ENCODE measurements at regions not wholly inside any gene's neighbourhood (a gene's known extent, or its start where the extent isn't known, plus 50 kb on each side); places are given as distances from the start of the nearest gene placed in this dataset.

DNA sequence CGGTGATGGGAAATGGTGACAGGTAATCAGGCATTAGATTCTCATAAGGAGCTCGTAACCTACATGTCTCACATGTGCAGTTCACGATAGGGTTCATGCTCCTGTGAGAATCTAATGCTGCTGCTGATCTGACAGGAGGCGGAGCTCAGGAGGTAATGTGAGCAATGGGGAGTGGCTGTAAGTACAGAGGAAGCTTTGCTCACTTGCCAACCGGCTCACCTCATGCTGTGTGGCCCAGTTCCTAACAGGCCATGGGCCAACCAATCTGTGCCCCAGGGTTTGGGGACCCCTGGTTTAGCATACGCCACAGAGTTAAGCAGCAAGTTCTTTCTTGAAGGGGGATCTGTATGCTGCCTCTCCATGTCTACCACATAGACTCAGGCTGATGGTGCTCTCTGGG is 133.1 kb downstream of the IQUB start:
- Histone ChIP-seq H3K27me3 (ENCODE audit: insufficient read depth, low read length, poor library complexity, severe bottlenecking) (no peaks in the 10 kb centered on the region), H3K36me3 (ENCODE audit: insufficient read depth, low read length) (no peaks in the 10 kb centered on the region), H3K9me3 (ENCODE audit: low read length) (no peaks in the 10 kb centered on the region), H3K27ac (ENCODE audit: low read depth, low read length) (no peak overlapping the region), H3K4me1 (ENCODE audit: insufficient read depth, low read length) (no peaks in the 10 kb centered on the region), H3K4me3 (ENCODE audit: low read length) (no peak overlapping the region)
- Mint-ChIP-seq H3K4me1 (no peaks in the 10 kb centered on the region), H3K4me3 (no peak overlapping the region), H3K36me3 (no peaks in the 10 kb centered on the region), H3K27me3 (no peaks in the 10 kb centered on the region), H3K27ac (no peak overlapping the region), H3K9me3 (peaks cover 0 to 3% (median 0%) of the 10 kb centered on the region in 5 donors)
- POLR2A ChIA-PET, result no interaction called here
- no peak for DNase-seq
- CTCF ChIA-PET, result no interaction called here

GRCh38 chr7:123400196-123400595 is 134.2 kb downstream of the IQUB start:
- ChIA-PET CTCF (no interaction called here), POLR2A (no interaction called here)
- no peaks in the 10 kb centered on the region for H3K27me3 ChIP-seq (ENCODE audit: insufficient read depth, low read length, poor library complexity, severe bottlenecking)
- H3K4me3 ChIP-seq (ENCODE audit: low read length), result no peak overlapping the region
- no peak overlapping the region for H3K27ac ChIP-seq (ENCODE audit: low read depth, low read length)
- H3K4me1 Mint-ChIP-seq, result no peaks in the 10 kb centered on the region
- H3K4me3 Mint-ChIP-seq, result no peak overlapping the region
- H3K36me3 ChIP-seq (ENCODE audit: insufficient read depth, low read length), result no peaks in the 10 kb centered on the region
- no peak overlapping the region for H3K27ac Mint-ChIP-seq
- no peak for DNase-seq
- H3K9me3 ChIP-seq (ENCODE audit: low read length), result no peaks in the 10 kb centered on the region
- H3K4me1 ChIP-seq (ENCODE audit: insufficient read depth, low read length), result no peaks in the 10 kb centered on the region
- no peaks in the 10 kb centered on the region for H3K27me3 Mint-ChIP-seq
- H3K9me3 Mint-ChIP-seq, result peaks cover 0 to 3% (median 0%) of the 10 kb centered on the region in 5 donors
- no peaks in the 10 kb centered on the region for H3K36me3 Mint-ChIP-seq

GRCh38 chr7:123398921-123399320 is 135.5 kb downstream of the IQUB start:
- no peak overlapping the region for H3K4me3 Mint-ChIP-seq
- no peaks in the 10 kb centered on the region for H3K36me3 Mint-ChIP-seq
- peaks cover 0 to under 1% of the 10 kb centered on the region in 2 donors for H3K27me3 Mint-ChIP-seq
- no peaks in the 10 kb centered on the region for H3K4me1 ChIP-seq (ENCODE audit: insufficient read depth, low read length)
- H3K27ac ChIP-seq (ENCODE audit: low read depth, low read length), result no peak overlapping the region
- H3K9me3 ChIP-seq (ENCODE audit: low read length), result no peaks in the 10 kb centered on the region
- no peak overlapping the region for H3K27ac Mint-ChIP-seq
- H3K4me3 ChIP-seq (ENCODE audit: low read length), result no peak overlapping the region
- H3K36me3 ChIP-seq (ENCODE audit: insufficient read depth, low read length), result no peaks in the 10 kb centered on the region
- POLR2A ChIA-PET, result no interaction called here
- no peaks in the 10 kb centered on the region for H3K4me1 Mint-ChIP-seq
- no peak for DNase-seq
- CTCF ChIA-PET, result no interaction called here
- H3K9me3 Mint-ChIP-seq, result peaks cover 0 to 3% (median 0%) of the 10 kb centered on the region in 5 donors
- H3K27me3 ChIP-seq (ENCODE audit: insufficient read depth, low read length, poor library complexity, severe bottlenecking), result no peaks in the 10 kb centered on the region

DNA sequence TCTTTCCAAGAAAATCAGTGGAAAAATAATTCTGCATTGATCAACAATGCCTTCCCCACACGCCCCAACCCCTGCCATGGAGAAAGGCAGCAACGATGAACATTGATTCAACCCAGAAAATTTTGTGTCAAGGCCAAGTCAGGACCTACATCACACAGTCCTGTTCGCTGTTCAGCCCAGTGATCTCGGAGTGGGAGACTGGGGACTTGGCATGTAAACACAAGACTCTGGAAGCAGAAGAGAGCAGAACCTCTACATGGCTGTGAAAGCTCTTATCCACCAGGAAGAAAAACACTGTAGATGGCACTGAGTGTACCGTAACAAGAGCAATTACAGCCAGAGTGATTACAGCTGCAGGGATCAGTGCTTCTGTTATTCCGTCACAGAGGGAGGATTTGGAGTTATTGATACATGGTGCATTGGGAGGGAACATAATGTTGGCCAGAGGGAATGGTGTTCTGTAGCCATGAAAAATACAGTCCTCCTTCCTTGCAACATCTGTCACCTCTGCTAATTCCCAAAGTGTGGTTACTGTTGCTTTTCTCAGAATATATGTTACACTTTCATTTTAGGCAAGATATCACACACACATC is 136.6 kb downstream of the IQUB start:
- no peaks in the 10 kb centered on the region for H3K27me3 ChIP-seq (ENCODE audit: insufficient read depth, low read length, poor library complexity, severe bottlenecking)
- H3K36me3 ChIP-seq (ENCODE audit: insufficient read depth, low read length), result no peaks in the 10 kb centered on the region
- no peaks in the 10 kb centered on the region for H3K9me3 ChIP-seq (ENCODE audit: low read length)
- peaks cover 0 to 3% of the 10 kb centered on the region in 2 donors for H3K27me3 Mint-ChIP-seq
- no peak for DNase-seq
- H3K27ac Mint-ChIP-seq, result no peak overlapping the region
- H3K36me3 Mint-ChIP-seq, result no peaks in the 10 kb centered on the region
- H3K4me1 Mint-ChIP-seq, result no peaks in the 10 kb centered on the region
- POLR2A ChIA-PET, result no interaction called here
- H3K4me3 Mint-ChIP-seq, result no peak overlapping the region
- CTCF ChIA-PET, result no interaction called here
- no peaks in the 10 kb centered on the region for H3K4me1 ChIP-seq (ENCODE audit: insufficient read depth, low read length)
- H3K27ac ChIP-seq (ENCODE audit: low read depth, low read length), result no peak overlapping the region
- no peak overlapping the region for H3K4me3 ChIP-seq (ENCODE audit: low read length)
- peaks cover 0 to 3% (median 0%) of the 10 kb centered on the region in 5 donors for H3K9me3 Mint-ChIP-seq

DNA sequence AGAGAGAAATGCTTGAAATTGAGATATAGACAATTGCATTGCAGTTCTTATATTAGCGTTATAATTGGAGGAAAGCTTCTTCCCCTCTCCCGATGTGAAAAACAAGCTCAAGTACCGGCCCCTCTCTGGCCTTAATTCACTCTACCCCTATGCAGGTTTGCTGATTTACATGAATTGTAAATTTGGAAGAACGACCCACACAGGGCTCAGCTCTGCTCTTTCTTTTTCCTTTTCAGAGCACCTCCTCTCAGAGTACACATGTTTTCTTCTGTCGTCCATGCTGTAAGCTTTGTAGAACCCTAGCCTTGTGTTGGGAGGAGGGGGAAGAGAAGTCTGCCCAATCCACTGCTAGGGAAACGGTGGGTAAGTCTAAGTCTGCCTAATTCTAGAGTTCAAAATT is 140.8 kb downstream of the IQUB start:
- Mint-ChIP-seq H3K36me3 (no peaks in the 10 kb centered on the region), H3K4me1 (no peaks in the 10 kb centered on the region), H3K27ac (no peak overlapping the region), H3K27me3 (peaks cover 0 to 3% of the 10 kb centered on the region in 2 donors), H3K4me3 (no peak overlapping the region), H3K9me3 (peaks cover 0 to 2% (median 0%) of the 10 kb centered on the region in 5 donors)
- H3K4me1 ChIP-seq (ENCODE audit: insufficient read depth, low read length), result no peaks in the 10 kb centered on the region
- no peaks in the 10 kb centered on the region for H3K9me3 ChIP-seq (ENCODE audit: low read length)
- DNase-seq, result no peak
- no peak overlapping the region for H3K27ac ChIP-seq (ENCODE audit: low read depth, low read length)
- no peak overlapping the region for H3K4me3 ChIP-seq (ENCODE audit: low read length)
- ChIA-PET POLR2A (no interaction called here), CTCF (no interaction called here)
- H3K27me3 ChIP-seq (ENCODE audit: insufficient read depth, low read length, poor library complexity, severe bottlenecking), result no peaks in the 10 kb centered on the region
- no peaks in the 10 kb centered on the region for H3K36me3 ChIP-seq (ENCODE audit: insufficient read depth, low read length)

DNA sequence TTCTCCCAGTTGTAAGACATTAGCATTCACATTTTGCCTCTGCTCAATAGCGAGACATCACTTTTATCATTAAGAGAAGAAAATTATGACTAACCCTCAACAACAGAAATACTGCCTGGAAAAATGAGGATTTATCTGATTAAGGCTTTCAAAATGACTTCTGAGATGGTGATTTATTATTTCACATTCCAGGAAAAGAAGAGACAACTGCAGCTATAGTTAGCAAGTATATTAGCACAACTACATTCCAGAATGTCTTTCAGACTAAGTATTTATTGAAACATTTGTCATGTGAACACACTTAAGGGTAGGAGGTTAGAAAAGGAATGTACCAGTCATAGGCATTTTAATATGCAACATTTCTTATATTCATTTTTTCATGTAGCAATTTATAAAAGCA is 162.0 kb downstream of the IQUB start:
- Mint-ChIP-seq H3K36me3 (no peaks in the 10 kb centered on the region), H3K27ac (no peak overlapping the region), H3K4me3 (no peak overlapping the region), H3K4me1 (no peaks in the 10 kb centered on the region), H3K9me3 (peaks cover 0 to 5% (median 2%) of the 10 kb centered on the region in 5 donors), H3K27me3 (no peaks in the 10 kb centered on the region)
- no peak overlapping the region for H3K4me3 ChIP-seq (ENCODE audit: low read length)
- no peak overlapping the region for H3K27ac ChIP-seq (ENCODE audit: low read depth, low read length)
- POLR2A ChIA-PET, result no interaction called here
- no peaks in the 10 kb centered on the region for H3K27me3 ChIP-seq (ENCODE audit: insufficient read depth, low read length, poor library complexity, severe bottlenecking)
- no peaks in the 10 kb centered on the region for H3K9me3 ChIP-seq (ENCODE audit: low read length)
- no peaks in the 10 kb centered on the region for H3K36me3 ChIP-seq (ENCODE audit: insufficient read depth, low read length)
- CTCF ChIA-PET, result no interaction called here
- no peak for DNase-seq
- no peaks in the 10 kb centered on the region for H3K4me1 ChIP-seq (ENCODE audit: insufficient read depth, low read length)

DNA sequence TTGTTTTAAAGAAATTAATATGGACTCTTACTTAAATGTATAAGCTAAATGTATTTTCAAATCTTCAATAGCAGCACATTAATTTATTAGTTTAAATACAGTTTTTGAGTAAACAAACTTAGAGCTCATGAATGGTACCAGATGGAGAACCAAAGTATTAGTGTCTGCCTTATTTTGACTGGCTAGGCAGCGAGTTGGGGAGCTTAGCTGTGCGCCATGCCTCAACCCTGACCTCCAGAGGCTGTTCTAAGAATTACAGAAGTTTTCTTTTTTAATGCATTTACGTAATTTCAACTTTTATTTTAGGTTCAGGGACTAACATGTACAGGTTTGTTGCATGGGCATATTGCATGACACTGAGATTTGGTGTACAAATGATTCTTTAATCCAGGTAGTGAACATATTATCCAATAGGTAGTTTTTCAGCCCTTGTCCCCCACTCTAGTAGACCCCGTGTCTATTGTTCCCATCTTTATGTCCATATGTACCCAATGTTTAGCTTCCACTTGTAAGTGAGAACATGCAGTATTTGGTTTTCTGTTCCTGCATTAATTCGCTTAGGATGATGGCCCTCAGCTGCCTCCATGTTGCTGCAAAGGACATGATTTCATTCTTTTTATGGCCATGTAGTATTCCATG is 166.8 kb downstream of the IQUB start:
- Mint-ChIP-seq H3K27ac (no peak overlapping the region), H3K36me3 (no peaks in the 10 kb centered on the region), H3K9me3 (peaks cover 0 to 5% (median 2%) of the 10 kb centered on the region in 5 donors), H3K4me3 (no peak overlapping the region), H3K27me3 (peaks cover 0 to 2% of the 10 kb centered on the region in 2 donors), H3K4me1 (no peaks in the 10 kb centered on the region)
- Histone ChIP-seq H3K36me3 (ENCODE audit: insufficient read depth, low read length) (no peaks in the 10 kb centered on the region), H3K4me1 (ENCODE audit: insufficient read depth, low read length) (no peaks in the 10 kb centered on the region), H3K9me3 (ENCODE audit: low read length) (no peaks in the 10 kb centered on the region), H3K27me3 (ENCODE audit: insufficient read depth, low read length, poor library complexity, severe bottlenecking) (no peaks in the 10 kb centered on the region), H3K27ac (ENCODE audit: low read depth, low read length) (no peak overlapping the region), H3K4me3 (ENCODE audit: low read length) (no peak overlapping the region)
- ChIA-PET POLR2A (no interaction called here), CTCF (no interaction called here)
- no peak for DNase-seq

GRCh38 chr7:123367031-123367430 is 167.3 kb upstream of the SLC13A1 start:
- Mint-ChIP-seq H3K4me1 (no peaks in the 10 kb centered on the region), H3K36me3 (no peaks in the 10 kb centered on the region), H3K27me3 (peaks cover 0 to 2% of the 10 kb centered on the region in 2 donors), H3K4me3 (no peak overlapping the region), H3K9me3 (peaks cover 0 to 5% (median 2%) of the 10 kb centered on the region in 5 donors), H3K27ac (no peak overlapping the region)
- H3K27me3 ChIP-seq (ENCODE audit: insufficient read depth, low read length, poor library complexity, severe bottlenecking), result no peaks in the 10 kb centered on the region
- no peak for DNase-seq
- H3K27ac ChIP-seq (ENCODE audit: low read depth, low read length), result no peak overlapping the region
- no peaks in the 10 kb centered on the region for H3K9me3 ChIP-seq (ENCODE audit: low read length)
- POLR2A ChIA-PET, result no interaction called here
- no peaks in the 10 kb centered on the region for H3K4me1 ChIP-seq (ENCODE audit: insufficient read depth, low read length)
- no peak overlapping the region for H3K4me3 ChIP-seq (ENCODE audit: low read length)
- CTCF ChIA-PET, result no interaction called here
- no peaks in the 10 kb centered on the region for H3K36me3 ChIP-seq (ENCODE audit: insufficient read depth, low read length)

All from CD8-positive, alpha-beta memory T cell (primary cell).